ENCODE measurements at regions not wholly inside any gene's neighbourhood (a gene's known extent, or its start where the extent isn't known, plus 50 kb on each side); places are given as distances from the start of the nearest gene placed in this dataset.
"Not testable (repeated sequence)": the region's sequence is repeated elsewhere in the genome, so short reads cannot be mapped to it uniquely, and the experiment has no call there.

DNA sequence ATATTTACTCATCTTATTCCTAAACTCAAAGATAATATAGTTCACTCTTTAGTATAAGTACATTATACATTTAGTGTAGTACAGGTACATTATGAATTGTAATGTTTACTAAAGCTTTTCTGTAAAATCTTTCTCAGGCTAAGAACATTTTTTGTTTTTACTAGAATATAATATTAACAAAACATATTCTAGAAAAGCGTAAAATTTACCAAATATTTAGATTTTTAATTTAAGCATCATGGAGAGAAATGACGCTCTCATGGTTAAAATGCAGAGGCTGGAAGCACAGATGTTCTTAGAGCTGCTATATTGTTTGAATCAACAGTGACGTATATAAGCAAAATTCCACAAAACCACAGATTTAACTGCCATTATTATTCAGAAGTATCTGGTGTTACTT, 54.7 kb upstream of the NBPF15 start:
- not testable (repeated sequence) for DNase-seq (ENCODE audit: low read depth)

DNA sequence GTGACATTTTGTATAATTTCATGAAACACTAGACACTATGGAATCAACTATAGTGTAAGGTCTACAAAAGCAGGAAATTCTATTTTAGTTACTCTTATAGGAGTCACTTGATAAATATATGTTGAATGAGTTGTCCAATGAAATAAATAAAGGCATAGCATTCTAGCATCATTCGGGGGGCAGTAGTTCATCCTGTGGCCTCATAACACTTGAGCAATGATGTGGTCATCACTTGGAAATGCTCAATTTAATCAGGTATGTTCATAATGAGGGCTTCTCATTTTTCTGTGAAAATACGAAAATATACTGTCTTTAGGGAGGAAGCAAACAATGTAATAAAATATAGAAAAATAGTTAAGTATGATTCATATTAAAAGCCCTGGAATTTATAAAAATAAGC, 55.4 kb upstream of the NBPF15 start:
- not testable (repeated sequence) for DNase-seq (ENCODE audit: low read depth)

DNA sequence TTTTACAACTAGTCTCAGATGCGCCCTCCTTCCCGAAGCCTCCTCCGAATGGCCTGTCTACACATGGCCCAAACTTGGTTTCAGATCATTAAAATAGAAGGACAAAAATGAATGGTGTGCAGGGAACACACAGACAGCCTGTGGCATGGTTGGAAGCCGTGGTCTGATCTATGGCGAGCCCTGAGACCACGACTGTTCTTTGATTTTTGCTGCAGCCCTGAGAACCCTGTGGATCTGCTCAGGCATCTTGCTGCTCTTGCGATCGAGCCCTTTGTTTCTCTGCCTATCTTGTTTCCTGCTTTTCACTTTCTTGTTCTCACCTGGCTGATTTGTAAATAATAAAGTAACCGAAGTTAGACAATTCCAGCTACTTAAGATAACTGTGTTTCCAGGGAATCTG, 57.0 kb upstream of the NBPF15 start:
- DNase-seq (ENCODE audit: low read depth) = not testable (repeated sequence)

DNA sequence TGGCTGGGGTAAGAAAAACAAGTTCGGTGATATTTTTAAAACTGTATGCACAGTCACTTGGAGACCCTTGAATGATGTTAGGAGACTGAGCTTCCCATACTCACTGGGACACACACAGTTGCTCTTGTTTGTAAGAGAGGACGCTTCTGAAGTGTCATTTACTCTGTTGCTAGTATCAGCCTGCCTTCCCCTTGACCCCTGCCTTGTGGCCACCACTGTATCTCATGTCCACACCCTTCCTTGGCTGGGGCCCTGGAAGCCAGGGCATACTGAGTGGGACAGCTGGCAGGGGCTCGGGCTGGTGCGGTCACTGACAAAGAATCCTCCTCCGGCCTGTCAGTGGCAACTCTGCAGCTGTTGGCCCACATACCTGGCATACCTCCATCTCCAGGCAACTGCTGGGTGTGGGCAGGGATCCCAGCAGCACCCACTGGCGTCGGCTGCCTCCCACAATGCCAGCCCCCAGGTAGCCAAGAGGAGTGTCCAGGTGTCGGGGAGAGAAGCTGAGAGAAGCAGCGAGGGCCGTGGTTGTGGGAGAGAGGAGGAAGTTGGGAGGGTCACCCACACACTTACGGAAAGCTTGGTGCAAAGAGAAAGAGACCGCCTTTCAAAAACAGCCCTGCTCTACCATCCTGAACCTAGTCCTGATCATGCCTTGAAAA, 58.2 kb upstream of the NBPF15 start:
- DNase-seq (ENCODE audit: low read depth) = not testable (repeated sequence)

GRCh38 chr1:144523661-144524407, 62.4 kb upstream of the NBPF15 start:
- DNase-seq (ENCODE audit: low read depth) = peak; percentile 30

DNA sequence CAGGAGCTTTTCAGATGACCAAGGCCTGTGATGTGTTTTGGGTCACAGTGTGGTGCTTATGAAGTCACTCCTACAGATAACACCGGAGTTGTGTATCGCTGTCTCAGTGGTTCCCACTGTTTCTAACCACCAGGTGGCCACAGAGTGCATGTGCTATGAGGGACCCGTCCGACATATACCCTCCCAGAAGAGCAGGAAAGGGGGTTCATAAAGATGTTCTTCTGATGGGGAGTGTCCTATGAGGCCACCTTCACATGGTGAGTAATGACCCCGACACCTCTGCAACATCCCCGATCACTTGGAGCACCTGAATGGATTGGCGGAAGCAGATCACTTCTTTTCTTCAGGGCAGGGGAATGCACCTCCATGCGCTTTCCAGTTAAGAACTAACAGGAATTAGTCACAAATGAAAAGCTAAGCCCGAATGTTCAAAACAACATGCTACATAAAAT, 60.5 kb upstream of the PPIAL4F start:
- DNase-seq (ENCODE audit: low read depth) = not testable (repeated sequence)

GRCh38 chr1:144533480-144533879, 59.2 kb upstream of the PPIAL4F start:
- not testable (repeated sequence) for DNase-seq (ENCODE audit: low read depth)

DNA sequence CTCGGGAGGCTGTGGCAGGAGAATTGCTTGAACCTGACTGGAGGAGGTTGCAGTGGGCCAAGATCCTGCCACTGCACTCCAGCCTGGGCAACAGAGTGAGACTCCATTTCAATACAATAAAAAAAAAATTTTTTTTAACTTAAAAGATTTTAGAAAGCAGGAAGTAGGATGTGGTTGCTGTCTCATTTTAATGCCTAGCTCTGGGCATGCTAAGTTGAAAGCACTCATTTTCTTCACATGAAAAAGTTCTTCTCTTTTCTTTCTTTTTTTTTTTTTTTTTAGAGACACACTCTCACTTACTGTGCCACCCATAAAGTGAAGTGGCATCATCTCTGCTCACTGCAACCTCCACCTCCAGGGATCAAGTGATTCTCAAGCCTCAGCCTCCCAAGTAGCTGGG, 58.4 kb upstream of the PPIAL4F start:
- DNase-seq (ENCODE audit: low read depth) = not testable (repeated sequence)

- DNase-seq (ENCODE audit: low read depth) = not testable (repeated sequence)
Observed at GRCh38 chr1:144536677-144537076, 56.0 kb upstream of the PPIAL4F start.

DNA sequence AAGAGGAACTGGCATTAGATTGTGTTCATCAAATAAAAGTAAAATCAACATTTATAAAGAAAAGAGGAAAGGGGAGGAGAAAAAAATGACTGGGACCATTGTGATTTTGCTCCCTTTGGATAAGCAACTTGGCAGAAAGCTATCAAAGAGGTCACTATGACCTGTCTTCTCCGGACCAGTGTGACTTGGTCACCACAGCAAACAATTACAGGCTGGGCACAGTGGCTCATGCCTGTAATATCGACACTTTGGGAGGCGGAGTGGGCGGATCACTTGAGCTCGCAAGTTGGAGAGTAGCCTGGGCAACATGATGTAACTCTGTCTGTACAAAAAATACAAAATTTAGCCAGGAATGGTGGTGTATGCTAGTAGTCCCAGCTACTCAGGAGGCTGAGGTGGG, 55.5 kb upstream of the PPIAL4F start:
- not testable (repeated sequence) for DNase-seq (ENCODE audit: low read depth)

DNA sequence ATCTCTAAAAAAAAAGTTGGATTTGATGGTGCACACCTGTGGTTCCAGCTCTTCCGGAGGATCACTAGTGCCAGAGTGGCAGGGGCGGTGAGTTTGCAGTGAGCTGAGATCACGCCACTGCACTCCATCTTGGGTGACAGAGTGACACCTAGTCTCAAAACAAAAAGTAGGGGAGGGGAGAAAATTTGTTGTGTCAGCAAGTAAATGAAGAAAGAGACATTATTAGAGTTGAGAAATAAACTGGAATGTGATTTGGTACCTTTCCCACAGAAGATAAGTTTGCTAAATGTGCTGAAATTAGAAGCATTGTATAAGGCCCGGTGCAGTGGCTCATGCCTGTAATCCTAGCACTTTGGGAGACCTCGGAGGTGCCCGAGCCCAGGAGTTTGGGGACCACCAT, 54.0 kb upstream of the PPIAL4F start:
- not testable (repeated sequence) for DNase-seq (ENCODE audit: low read depth)

GRCh38 chr1:144539191-144539960, 53.3 kb upstream of the PPIAL4F start:
- DNase-seq (ENCODE audit: low read depth) = not testable (repeated sequence)

All from fibroblast of the conjunctiva (primary cell).